ENCODE measurements at regions not wholly inside any gene's neighbourhood (a gene's known extent, or its start where the extent isn't known, plus 50 kb on each side); places are given as distances from the start of the nearest gene placed in this dataset.
A peak's percentile ranks its signal among the peaks of the same experiment; 100 is the strongest.

DNA sequence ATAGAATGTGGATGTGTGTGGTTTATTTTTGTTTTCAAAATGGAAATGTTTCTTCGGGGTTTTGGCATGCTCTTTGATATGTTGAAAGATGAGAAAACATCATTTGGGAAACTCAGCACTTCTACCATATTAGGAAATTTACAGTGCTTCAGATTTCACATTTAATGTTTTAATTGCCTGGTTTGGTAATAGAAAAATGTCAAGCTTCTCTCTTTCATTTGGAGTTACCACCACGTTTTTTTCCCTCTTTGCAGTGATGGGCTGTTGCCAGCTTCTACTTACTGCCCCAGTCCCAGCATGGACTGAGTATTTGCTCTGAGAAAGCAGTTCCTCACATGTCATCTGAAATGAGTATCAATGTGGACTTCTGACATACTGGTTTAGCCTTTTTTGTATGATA is 267.7 kb downstream of the PRL start:
- Mint-ChIP-seq H3K4me3 (no peak overlapping the region), H3K36me3 (peaks cover 11% of the 10 kb centered on the region), H3K9me3 (no peaks in the 10 kb centered on the region), H3K4me1 (ENCODE audit: unreplicated experiment) (peaks cover 31% of the 10 kb centered on the region), H3K27ac (peak overlapping the region; percentile 0), H3K27me3 (no peaks in the 10 kb centered on the region)
- TF ChIP-seq, protein P1, sequence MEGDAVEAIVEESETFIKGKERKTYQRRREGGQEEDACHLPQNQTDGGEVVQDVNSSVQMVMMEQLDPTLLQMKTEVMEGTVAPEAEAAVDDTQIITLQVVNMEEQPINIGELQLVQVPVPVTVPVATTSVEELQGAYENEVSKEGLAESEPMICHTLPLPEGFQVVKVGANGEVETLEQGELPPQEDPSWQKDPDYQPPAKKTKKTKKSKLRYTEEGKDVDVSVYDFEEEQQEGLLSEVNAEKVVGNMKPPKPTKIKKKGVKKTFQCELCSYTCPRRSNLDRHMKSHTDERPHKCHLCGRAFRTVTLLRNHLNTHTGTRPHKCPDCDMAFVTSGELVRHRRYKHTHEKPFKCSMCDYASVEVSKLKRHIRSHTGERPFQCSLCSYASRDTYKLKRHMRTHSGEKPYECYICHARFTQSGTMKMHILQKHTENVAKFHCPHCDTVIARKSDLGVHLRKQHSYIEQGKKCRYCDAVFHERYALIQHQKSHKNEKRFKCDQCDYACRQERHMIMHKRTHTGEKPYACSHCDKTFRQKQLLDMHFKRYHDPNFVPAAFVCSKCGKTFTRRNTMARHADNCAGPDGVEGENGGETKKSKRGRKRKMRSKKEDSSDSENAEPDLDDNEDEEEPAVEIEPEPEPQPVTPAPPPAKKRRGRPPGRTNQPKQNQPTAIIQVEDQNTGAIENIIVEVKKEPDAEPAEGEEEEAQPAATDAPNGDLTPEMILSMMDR (conservative IDR thresholded peaks at IDR 0.05): no peak
- DNase-seq (ENCODE audit: extremely low spot score, unreplicated experiment): no peak

DNA sequence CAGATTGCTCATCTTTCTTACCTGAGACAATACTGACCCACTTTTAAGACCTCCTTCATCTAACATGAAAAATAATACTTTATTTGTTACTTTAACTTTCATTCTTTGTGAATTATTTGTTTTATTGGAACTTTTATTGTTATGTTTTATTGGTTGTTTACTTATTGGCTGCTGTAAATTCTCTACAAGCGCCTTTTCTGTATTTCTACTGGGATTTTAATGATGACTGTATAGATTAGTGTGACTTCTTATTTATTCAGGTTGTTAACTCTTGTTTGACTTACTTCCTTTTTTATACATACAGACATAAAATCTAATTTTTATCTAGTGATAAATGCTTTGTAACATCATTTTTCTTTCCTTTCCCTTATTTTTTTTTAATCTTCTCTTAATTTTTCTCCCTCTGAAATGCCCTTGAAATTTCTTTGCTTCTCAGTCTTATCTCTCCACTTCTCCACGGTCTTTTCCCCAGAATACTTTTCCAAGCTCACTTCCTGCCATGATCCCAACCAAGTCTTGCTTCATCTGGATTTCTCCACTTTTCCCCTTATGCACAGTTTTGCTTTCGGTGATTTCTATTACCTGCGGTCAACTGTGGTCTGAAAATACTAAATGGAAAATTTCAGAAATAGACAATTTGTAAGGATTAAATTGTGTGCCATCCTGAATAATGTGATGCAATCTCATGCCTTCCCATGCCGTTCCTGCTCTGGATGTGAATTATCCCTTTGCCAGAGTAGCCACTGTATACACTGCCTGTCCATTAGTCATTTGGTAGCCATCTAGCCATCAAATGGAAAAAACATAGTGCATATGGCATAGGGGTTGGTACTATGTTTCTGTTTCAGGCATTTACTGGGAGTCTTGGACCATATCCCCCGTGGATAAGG is 265.9 kb downstream of the PRL start:
- peaks cover 33% of the 10 kb centered on the region for H3K4me1 Mint-ChIP-seq (ENCODE audit: unreplicated experiment)
- no peak for DNase-seq (ENCODE audit: extremely low spot score, unreplicated experiment)
- H3K36me3 Mint-ChIP-seq: peaks cover 11% of the 10 kb centered on the region
- no peak overlapping the region for H3K4me3 Mint-ChIP-seq
- no peaks in the 10 kb centered on the region for H3K9me3 Mint-ChIP-seq
- H3K27me3 Mint-ChIP-seq: no peaks in the 10 kb centered on the region
- TF ChIP-seq, protein P1 (conservative IDR thresholded peaks at IDR 0.05): no peak
- H3K27ac Mint-ChIP-seq: no peak overlapping the region

DNA sequence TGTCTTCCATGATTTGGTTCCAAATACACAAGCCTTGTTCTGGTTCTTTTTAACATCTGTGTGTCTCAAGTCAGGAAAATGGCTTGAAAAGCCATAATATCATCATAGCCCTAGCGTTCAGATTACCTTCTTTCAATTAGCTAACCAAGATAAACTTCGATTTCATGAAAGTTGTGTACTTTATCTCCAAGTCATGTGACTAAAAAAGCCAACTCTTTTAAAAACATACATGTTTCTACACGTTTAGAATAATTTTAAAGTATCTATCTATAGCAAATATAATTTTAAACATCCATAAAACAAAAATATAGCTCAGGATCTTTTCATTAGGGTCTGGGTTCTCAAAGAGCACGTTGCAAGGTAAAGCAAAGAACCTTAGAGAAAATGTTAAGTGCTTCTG is 261.1 kb downstream of the PRL start:
- no peak for DNase-seq (ENCODE audit: extremely low spot score, unreplicated experiment)
- H3K4me1 Mint-ChIP-seq (ENCODE audit: unreplicated experiment): peaks cover 25% of the 10 kb centered on the region

DNA sequence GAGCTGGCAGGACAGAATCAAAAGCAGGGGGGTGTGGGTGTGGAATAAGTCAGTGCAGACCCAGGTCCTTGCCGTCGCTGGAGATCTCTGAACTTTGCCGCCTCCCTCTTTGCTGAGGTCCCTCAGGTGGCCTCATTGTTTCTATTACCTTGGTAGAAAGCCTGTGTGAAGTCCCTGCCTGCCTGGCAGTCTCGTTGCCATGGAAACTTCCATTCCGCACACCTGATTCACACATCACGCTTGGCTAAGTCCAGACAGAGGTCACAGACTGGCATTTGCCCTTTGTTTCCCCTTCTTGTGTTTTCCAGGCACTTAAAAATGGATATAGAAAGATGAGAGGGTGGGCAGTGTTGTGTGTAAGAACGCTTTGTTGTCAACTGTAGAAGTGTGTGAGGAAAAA is 260.6 kb downstream of the PRL start:
- no peaks in the 10 kb centered on the region for H3K27me3 Mint-ChIP-seq
- H3K9me3 Mint-ChIP-seq: peaks cover 17% of the 10 kb centered on the region
- H3K4me1 Mint-ChIP-seq (ENCODE audit: unreplicated experiment): peaks cover 25% of the 10 kb centered on the region
- TF ChIP-seq, protein P1 (conservative IDR thresholded peaks at IDR 0.05): no peak
- H3K36me3 Mint-ChIP-seq: peaks cover 34% of the 10 kb centered on the region
- DNase-seq (ENCODE audit: extremely low spot score, unreplicated experiment): no peak
- peak overlapping the region; percentile 12 for H3K4me3 Mint-ChIP-seq
- peak overlapping the region; percentile 0 for H3K27ac Mint-ChIP-seq

More for the DNA sequence above, 261.1 kb downstream of the PRL start:
- peaks cover 17% of the 10 kb centered on the region for H3K9me3 Mint-ChIP-seq
- H3K36me3 Mint-ChIP-seq: peaks cover 31% of the 10 kb centered on the region
- H3K27me3 Mint-ChIP-seq: no peaks in the 10 kb centered on the region
- peak overlapping the region; percentile 0 for H3K27ac Mint-ChIP-seq
- no peak overlapping the region for H3K4me3 Mint-ChIP-seq
- TF ChIP-seq, protein P1 (conservative IDR thresholded peaks at IDR 0.05): no peak

DNA sequence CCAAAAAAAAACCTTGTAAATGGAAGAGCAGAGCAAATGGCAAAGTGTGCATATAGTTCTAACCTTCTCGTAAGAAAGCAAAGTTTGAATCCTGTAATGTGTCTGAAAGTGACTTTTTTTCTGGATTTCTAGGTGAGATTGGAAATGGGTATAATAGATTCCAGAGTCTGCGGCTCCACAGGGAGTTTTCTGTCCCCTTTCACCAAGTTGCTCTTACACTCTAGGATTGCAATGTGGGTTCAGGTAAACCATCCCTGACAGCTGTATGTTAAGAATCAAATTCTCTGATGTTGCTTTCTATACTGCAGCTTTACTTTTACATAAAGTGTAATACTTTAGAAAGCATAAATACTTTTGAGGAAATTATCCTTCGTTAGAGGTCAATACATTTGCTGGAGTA is 260.1 kb downstream of the PRL start:
- H3K36me3 Mint-ChIP-seq: peaks cover 32% of the 10 kb centered on the region
- H3K9me3 Mint-ChIP-seq: peaks cover 17% of the 10 kb centered on the region
- DNase-seq (ENCODE audit: extremely low spot score, unreplicated experiment): no peak
- H3K27ac Mint-ChIP-seq: peak overlapping the region; percentile 0
- TF ChIP-seq, protein P1 (conservative IDR thresholded peaks at IDR 0.05): no peak
- H3K4me1 Mint-ChIP-seq (ENCODE audit: unreplicated experiment): peaks cover 25% of the 10 kb centered on the region
- no peaks in the 10 kb centered on the region for H3K27me3 Mint-ChIP-seq
- H3K4me3 Mint-ChIP-seq: no peak overlapping the region

All from type B pancreatic cell (in vitro differentiated cells).